ENCODE measurements at regions not wholly inside any gene's neighbourhood (a gene's known extent, or its start where the extent isn't known, plus 50 kb on each side); places are given as distances from the start of the nearest gene placed in this dataset.

- TF ChIP-seq POLR2A (IDR thresholded peaks at IDR 0.05; ENCODE audit: low read length) (no peak), GATA1 (IDR thresholded peaks at IDR 0.05; ENCODE audit: low read depth, low read length) (no peak)
- DNase-seq: no peak
Observed at GRCh38 chr9:103867886-103868285, 226.2 kb upstream of the SMC2 start.

GRCh38 chr9:103872811-103873210 lies 221.3 kb upstream of the SMC2 start:
- no peak for DNase-seq
- TF ChIP-seq POLR2A (IDR thresholded peaks at IDR 0.05; ENCODE audit: low read length) (no peak), GATA1 (IDR thresholded peaks at IDR 0.05; ENCODE audit: low read depth, low read length) (no peak)

GRCh38 chr9:103881419-103881818 lies 212.7 kb upstream of the SMC2 start:
- no peak for TF ChIP-seq POLR2A (IDR thresholded peaks at IDR 0.05; ENCODE audit: low read length)
- TF ChIP-seq GATA1 (IDR thresholded peaks at IDR 0.05; ENCODE audit: low read depth, low read length): no peak
- no peak for DNase-seq

GRCh38 chr9:103889989-103890388 lies 204.1 kb upstream of the SMC2 start:
- no peak for DNase-seq
- TF ChIP-seq GATA1 (IDR thresholded peaks at IDR 0.05; ENCODE audit: low read depth, low read length) (no peak), POLR2A (IDR thresholded peaks at IDR 0.05; ENCODE audit: low read length) (no peak)

- DNase-seq: no peak
Observed at GRCh38 chr9:103894184-103894583, 199.9 kb upstream of the SMC2 start.

GRCh38 chr9:103898550-103898949 lies 195.6 kb upstream of the SMC2 start:
- no peak for DNase-seq
- no peak for TF ChIP-seq POLR2A (IDR thresholded peaks at IDR 0.05; ENCODE audit: low read length)
- TF ChIP-seq GATA1 (IDR thresholded peaks at IDR 0.05; ENCODE audit: low read depth, low read length): no peak

More at GRCh38 chr9:103894184-103894583, 199.9 kb upstream of the SMC2 start:
- TF ChIP-seq POLR2A (IDR thresholded peaks at IDR 0.05; ENCODE audit: low read length) (no peak), GATA1 (IDR thresholded peaks at IDR 0.05; ENCODE audit: low read depth, low read length) (no peak)

- no peak for TF ChIP-seq GATA1 (IDR thresholded peaks at IDR 0.05; ENCODE audit: low read depth, low read length)
- no peak for DNase-seq
Observed at GRCh38 chr9:103899866-103900265, 194.2 kb upstream of the SMC2 start.

GRCh38 chr9:103900466-103900865 lies 193.6 kb upstream of the SMC2 start:
- TF ChIP-seq POLR2A (IDR thresholded peaks at IDR 0.05; ENCODE audit: low read length) (no peak), GATA1 (IDR thresholded peaks at IDR 0.05; ENCODE audit: low read depth, low read length) (no peak)
- no peak for DNase-seq

GRCh38 chr9:103902263-103902662 lies 191.8 kb upstream of the SMC2 start:
- no peak for DNase-seq
- TF ChIP-seq GATA1 (IDR thresholded peaks at IDR 0.05; ENCODE audit: low read depth, low read length) (no peak), POLR2A (IDR thresholded peaks at IDR 0.05; ENCODE audit: low read length) (no peak)

GRCh38 chr9:103904242-103904641 lies 189.9 kb upstream of the SMC2 start:
- no peak for TF ChIP-seq GATA1 (IDR thresholded peaks at IDR 0.05; ENCODE audit: low read depth, low read length)
- no peak for TF ChIP-seq POLR2A (IDR thresholded peaks at IDR 0.05; ENCODE audit: low read length)
- DNase-seq: no peak

GRCh38 chr9:103913899-103914298 lies 180.2 kb upstream of the SMC2 start:
- no peak for DNase-seq
- no peak for TF ChIP-seq GATA1 (IDR thresholded peaks at IDR 0.05; ENCODE audit: low read depth, low read length)
- no peak for TF ChIP-seq POLR2A (IDR thresholded peaks at IDR 0.05; ENCODE audit: low read length)

- no peak for TF ChIP-seq GATA1 (IDR thresholded peaks at IDR 0.05; ENCODE audit: low read depth, low read length)
- TF ChIP-seq POLR2A (IDR thresholded peaks at IDR 0.05; ENCODE audit: low read length): no peak
- no peak for DNase-seq
Observed at GRCh38 chr9:103919605-103920209, 174.4 kb upstream of the SMC2 start.

GRCh38 chr9:103928442-103928841 lies 165.7 kb upstream of the SMC2 start:
- DNase-seq: no peak
- no peak for TF ChIP-seq POLR2A (IDR thresholded peaks at IDR 0.05; ENCODE audit: low read length)

GRCh38 chr9:103941104-103941503 lies 153.0 kb upstream of the SMC2 start:
- DNase-seq: no peak
- TF ChIP-seq GATA1 (IDR thresholded peaks at IDR 0.05; ENCODE audit: low read depth, low read length) (no peak), POLR2A (IDR thresholded peaks at IDR 0.05; ENCODE audit: low read length) (no peak)

GRCh38 chr9:103942200-103942599 lies 151.9 kb upstream of the SMC2 start:
- no peak for TF ChIP-seq GATA1 (IDR thresholded peaks at IDR 0.05; ENCODE audit: low read depth, low read length)
- DNase-seq: no peak

- DNase-seq: no peak
- TF ChIP-seq POLR2A (IDR thresholded peaks at IDR 0.05; ENCODE audit: low read length) (no peak), GATA1 (IDR thresholded peaks at IDR 0.05; ENCODE audit: low read depth, low read length) (no peak)
Observed at GRCh38 chr9:103942651-103943050, 151.5 kb upstream of the SMC2 start.

All from erythroblast (primary cell).